ENCODE measurements at regions not wholly inside any gene's neighbourhood (a gene's known extent, or its start where the extent isn't known, plus 50 kb on each side); places are given as distances from the start of the nearest gene placed in this dataset.

GRCh38 chr3:153252963-153253362, 90.9 kb downstream of the RAP2B start:
- TF ChIP-seq CTCF (IDR thresholded peaks at IDR 0.05; ENCODE audit: low read depth, low read length), result no peak
- no peak overlapping the region for H3K4me3 ChIP-seq (ENCODE audit: low read depth, low read length)

GRCh38 chr3:153254361-153254760, 92.3 kb downstream of the RAP2B start:
- TF ChIP-seq CTCF (IDR thresholded peaks at IDR 0.05; ENCODE audit: low read depth, low read length), result no peak
- H3K4me3 ChIP-seq (ENCODE audit: low read depth, low read length), result no peak overlapping the region

GRCh38 chr3:153257673-153258351, 95.8 kb downstream of the RAP2B start:
- no peak for TF ChIP-seq CTCF (IDR thresholded peaks at IDR 0.05; ENCODE audit: low read depth, low read length)
- H3K4me3 ChIP-seq (ENCODE audit: low read depth, low read length), result no peak overlapping the region

- no peak for TF ChIP-seq CTCF (IDR thresholded peaks at IDR 0.05; ENCODE audit: low read depth, low read length)
Observed at GRCh38 chr3:153259956-153260355, 97.9 kb downstream of the RAP2B start.

GRCh38 chr3:153260681-153261080, 98.7 kb downstream of the RAP2B start:
- no peak overlapping the region for H3K4me3 ChIP-seq (ENCODE audit: low read depth, low read length)
- TF ChIP-seq CTCF (IDR thresholded peaks at IDR 0.05; ENCODE audit: low read depth, low read length), result no peak

More at GRCh38 chr3:153259956-153260355, 97.9 kb downstream of the RAP2B start:
- no peak overlapping the region for H3K4me3 ChIP-seq (ENCODE audit: low read depth, low read length)

GRCh38 chr3:153266619-153267018, 104.6 kb downstream of the RAP2B start:
- no peak overlapping the region for H3K4me3 ChIP-seq (ENCODE audit: low read depth, low read length)
- no peak for TF ChIP-seq CTCF (IDR thresholded peaks at IDR 0.05; ENCODE audit: low read depth, low read length)

GRCh38 chr3:153268564-153269279, 106.7 kb downstream of the RAP2B start:
- TF ChIP-seq CTCF (IDR thresholded peaks at IDR 0.05; ENCODE audit: low read depth, low read length), result no peak
- no peak overlapping the region for H3K4me3 ChIP-seq (ENCODE audit: low read depth, low read length)
